ENCODE measurements at regions not wholly inside any gene's neighbourhood (a gene's known extent, or its start where the extent isn't known, plus 50 kb on each side); places are given as distances from the start of the nearest gene placed in this dataset.
A peak's percentile ranks its signal among the peaks of the same experiment; 100 is the strongest.

DNA sequence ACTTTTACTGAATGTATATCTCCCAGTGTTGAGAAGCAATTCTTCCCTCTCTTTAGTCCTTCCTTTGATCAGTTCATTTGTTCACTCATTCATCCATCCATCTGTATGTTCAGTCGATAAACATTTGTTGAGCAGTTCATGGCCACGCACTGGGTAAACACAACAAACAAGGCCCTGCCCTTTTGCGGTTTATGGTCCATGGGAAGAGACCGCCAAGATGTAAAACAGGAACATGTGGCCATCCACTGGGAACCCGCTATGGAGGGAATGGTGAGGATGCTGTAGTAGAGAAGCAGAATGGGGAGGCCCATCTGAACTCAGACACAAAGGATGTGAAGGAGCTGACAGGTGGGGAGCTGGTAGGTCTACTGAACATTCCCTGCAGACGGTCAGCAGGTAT is 102.7 kb upstream of the SPRY4 start:
- Histone ChIP-seq H3K9ac (ENCODE audit: low read depth in 1 of 2, low read length in 2 of 2) (no peak overlapping the region), H3K27ac (ENCODE audit: low read depth, low read length) (no peak overlapping the region), H3K4me1 (ENCODE audit: control insufficient read depth in 1 of 2, insufficient read depth in 2 of 2, low read length in 2 of 2) (peaks cover 9 to 16% of the 10 kb centered on the region in 2 donors), H3K36me3 (ENCODE audit: control insufficient read depth in 1 of 2, insufficient read depth in 2 of 2, low read length in 2 of 2) (no peaks in the 10 kb centered on the region), H3K9me3 (ENCODE audit: control insufficient read depth in 1 of 2, low read length in 2 of 2) (no peaks in the 10 kb centered on the region), H3K4me3 (ENCODE audit: low read depth in 1 of 2, low read length in 2 of 2) (no peak overlapping the region), H3K27me3 (ENCODE audit: control insufficient read depth in 1 of 2, insufficient read depth in 2 of 2, low read length in 2 of 2) (no peaks in the 10 kb centered on the region)

- Histone ChIP-seq H3K27me3 (ENCODE audit: control insufficient read depth in 1 of 2, insufficient read depth in 2 of 2, low read length in 2 of 2) (no peaks in the 10 kb centered on the region), H3K9me3 (ENCODE audit: control insufficient read depth in 1 of 2, low read length in 2 of 2) (no peaks in the 10 kb centered on the region), H3K4me1 (ENCODE audit: control insufficient read depth in 1 of 2, insufficient read depth in 2 of 2, low read length in 2 of 2) (peaks cover 4 to 14% of the 10 kb centered on the region in 2 donors), H3K9ac (ENCODE audit: low read depth in 1 of 2, low read length in 2 of 2) (no peak overlapping the region), H3K4me3 (ENCODE audit: low read depth in 1 of 2, low read length in 2 of 2) (no peak overlapping the region), H3K36me3 (ENCODE audit: control insufficient read depth in 1 of 2, insufficient read depth in 2 of 2, low read length in 2 of 2) (no peaks in the 10 kb centered on the region), H3K27ac (ENCODE audit: low read depth, low read length) (no peak overlapping the region)
Measured at GRCh38 chr5:142427015-142427364, 102.2 kb upstream of the SPRY4 start.

DNA sequence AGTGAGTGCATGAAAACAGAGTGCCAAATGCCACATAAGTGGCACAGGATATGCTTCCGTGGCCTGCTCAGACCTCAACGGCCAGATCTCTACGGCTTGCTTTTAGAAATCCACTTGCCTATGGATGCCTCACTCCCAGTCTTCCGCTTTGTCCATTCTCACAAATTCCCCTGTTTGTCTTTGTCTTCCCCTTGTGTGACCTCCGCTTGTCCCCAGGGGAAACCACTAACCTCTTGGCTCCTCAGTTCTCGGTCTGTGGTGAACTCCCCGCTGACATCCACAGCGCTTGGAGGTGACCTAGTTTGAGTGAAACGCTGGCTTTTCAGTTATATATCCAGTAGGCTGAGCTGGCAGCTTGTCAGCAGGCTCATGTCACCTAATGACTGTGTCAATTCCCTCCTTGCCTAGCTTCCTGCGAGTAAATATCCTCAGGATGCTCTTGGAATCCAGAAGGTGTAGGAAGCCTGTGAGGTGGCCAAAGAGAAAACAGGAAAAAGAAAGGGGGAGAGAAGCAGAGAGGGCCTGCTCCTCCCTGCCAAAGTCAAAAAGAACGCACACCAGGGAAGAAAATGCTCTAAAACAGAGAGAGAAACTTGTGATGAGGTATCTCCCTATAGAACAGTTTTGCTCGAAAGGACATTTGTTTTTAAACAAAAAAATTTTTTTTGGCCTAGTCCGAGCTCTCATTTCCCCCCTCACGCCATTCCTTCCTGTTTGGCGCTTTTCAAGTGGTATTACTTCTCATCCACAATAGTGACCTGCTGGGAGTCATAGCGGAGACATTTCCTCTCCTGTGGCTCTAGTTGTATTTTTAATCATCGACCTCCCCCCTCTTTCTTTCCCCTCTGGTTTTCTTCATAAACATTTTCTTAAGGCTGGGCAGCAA is 101.6 kb upstream of the SPRY4 start:
- Histone ChIP-seq H3K36me3 (ENCODE audit: control insufficient read depth in 1 of 2, insufficient read depth in 2 of 2, low read length in 2 of 2) (no peaks in the 10 kb centered on the region), H3K9me3 (ENCODE audit: control insufficient read depth in 1 of 2, low read length in 2 of 2) (no peaks in the 10 kb centered on the region), H3K27me3 (ENCODE audit: control insufficient read depth in 1 of 2, insufficient read depth in 2 of 2, low read length in 2 of 2) (no peaks in the 10 kb centered on the region), H3K4me3 (ENCODE audit: low read depth in 1 of 2, low read length in 2 of 2) (no peak overlapping the region), H3K4me1 (ENCODE audit: control insufficient read depth in 1 of 2, insufficient read depth in 2 of 2, low read length in 2 of 2) (peaks cover 8 to 16% of the 10 kb centered on the region in 2 donors), H3K27ac (ENCODE audit: low read depth, low read length) (no peak overlapping the region), H3K9ac (ENCODE audit: low read depth in 1 of 2, low read length in 2 of 2) (no peak overlapping the region)

DNA sequence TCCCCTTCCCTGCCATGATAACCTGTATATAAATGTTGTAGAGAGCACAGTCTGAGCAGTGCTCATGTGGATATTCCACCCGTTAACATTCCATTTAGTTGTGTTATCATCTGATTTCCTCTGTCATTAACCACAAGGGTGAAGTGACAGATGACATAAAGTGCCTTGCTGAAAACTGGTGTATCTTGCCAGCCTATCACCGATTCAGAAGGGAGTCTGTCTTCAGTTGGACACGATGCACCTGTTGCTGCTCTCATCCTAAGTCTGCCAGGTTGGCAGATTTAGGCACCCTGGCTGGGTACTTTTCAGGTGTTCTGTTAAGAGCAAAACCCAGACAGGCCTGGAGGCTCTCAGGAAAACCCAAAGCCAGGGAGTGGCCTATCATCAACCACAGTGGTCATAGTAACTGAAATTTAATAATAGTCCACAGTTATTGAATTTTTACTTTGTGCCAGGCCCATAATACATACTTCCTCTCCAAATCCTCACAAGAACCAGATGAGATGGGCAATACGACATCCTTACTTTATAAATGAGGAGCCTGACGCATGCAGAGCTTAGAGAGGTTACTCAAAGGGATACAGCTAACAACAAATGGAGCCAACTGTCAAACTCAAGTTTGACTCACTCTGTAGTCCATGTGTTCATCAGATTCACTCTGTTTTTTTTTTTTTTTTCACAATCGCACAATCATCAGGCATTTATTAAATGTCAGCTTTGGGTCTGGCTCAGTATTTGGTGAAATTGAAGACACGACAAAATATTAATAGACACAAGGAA is 100.7 kb upstream of the SPRY4 start:
- Histone ChIP-seq H3K4me1 (ENCODE audit: control insufficient read depth in 1 of 2, insufficient read depth in 2 of 2, low read length in 2 of 2) (peaks cover 15 to 25% of the 10 kb centered on the region in 2 donors), H3K27ac (ENCODE audit: low read depth, low read length) (no peak overlapping the region), H3K27me3 (ENCODE audit: control insufficient read depth in 1 of 2, insufficient read depth in 2 of 2, low read length in 2 of 2) (no peaks in the 10 kb centered on the region), H3K4me3 (ENCODE audit: low read depth in 1 of 2, low read length in 2 of 2) (no peak overlapping the region), H3K36me3 (ENCODE audit: control insufficient read depth in 1 of 2, insufficient read depth in 2 of 2, low read length in 2 of 2) (no peaks in the 10 kb centered on the region), H3K9me3 (ENCODE audit: control insufficient read depth in 1 of 2, low read length in 2 of 2) (no peaks in the 10 kb centered on the region), H3K9ac (ENCODE audit: low read depth in 1 of 2, low read length in 2 of 2) (no peak overlapping the region)

- no peak overlapping the region for H3K4me3 ChIP-seq (ENCODE audit: low read depth in 1 of 2, low read length in 2 of 2)
- no peaks in the 10 kb centered on the region for H3K36me3 ChIP-seq (ENCODE audit: control insufficient read depth in 1 of 2, insufficient read depth in 2 of 2, low read length in 2 of 2)
- H3K4me1 ChIP-seq (ENCODE audit: control insufficient read depth in 1 of 2, insufficient read depth in 2 of 2, low read length in 2 of 2) = peaks cover 14 to 17% of the 10 kb centered on the region in 2 donors
- H3K27me3 ChIP-seq (ENCODE audit: control insufficient read depth in 1 of 2, insufficient read depth in 2 of 2, low read length in 2 of 2) = no peaks in the 10 kb centered on the region
- no peaks in the 10 kb centered on the region for H3K9me3 ChIP-seq (ENCODE audit: control insufficient read depth in 1 of 2, low read length in 2 of 2)
- no peak overlapping the region for H3K9ac ChIP-seq (ENCODE audit: low read depth in 1 of 2, low read length in 2 of 2)
- H3K27ac ChIP-seq (ENCODE audit: low read depth, low read length) = no peak overlapping the region
Measured at GRCh38 chr5:142422429-142422828, 97.6 kb upstream of the SPRY4 start.

- Histone ChIP-seq H3K4me3 (ENCODE audit: low read depth in 1 of 2, low read length in 2 of 2) (peak overlapping the region; percentile 9 to 51), H3K36me3 (ENCODE audit: control insufficient read depth in 1 of 2, insufficient read depth in 2 of 2, low read length in 2 of 2) (no peaks in the 10 kb centered on the region), H3K27me3 (ENCODE audit: control insufficient read depth in 1 of 2, insufficient read depth in 2 of 2, low read length in 2 of 2) (no peaks in the 10 kb centered on the region), H3K9ac (ENCODE audit: low read depth in 1 of 2, low read length in 2 of 2) (no peak overlapping the region), H3K27ac (ENCODE audit: low read depth, low read length) (no peak overlapping the region), H3K9me3 (ENCODE audit: control insufficient read depth in 1 of 2, low read length in 2 of 2) (no peaks in the 10 kb centered on the region), H3K4me1 (ENCODE audit: control insufficient read depth in 1 of 2, insufficient read depth in 2 of 2, low read length in 2 of 2) (peaks cover 14 to 17% of the 10 kb centered on the region in 2 donors)
Measured at GRCh38 chr5:142421621-142422397, 97.0 kb upstream of the SPRY4 start.

DNA sequence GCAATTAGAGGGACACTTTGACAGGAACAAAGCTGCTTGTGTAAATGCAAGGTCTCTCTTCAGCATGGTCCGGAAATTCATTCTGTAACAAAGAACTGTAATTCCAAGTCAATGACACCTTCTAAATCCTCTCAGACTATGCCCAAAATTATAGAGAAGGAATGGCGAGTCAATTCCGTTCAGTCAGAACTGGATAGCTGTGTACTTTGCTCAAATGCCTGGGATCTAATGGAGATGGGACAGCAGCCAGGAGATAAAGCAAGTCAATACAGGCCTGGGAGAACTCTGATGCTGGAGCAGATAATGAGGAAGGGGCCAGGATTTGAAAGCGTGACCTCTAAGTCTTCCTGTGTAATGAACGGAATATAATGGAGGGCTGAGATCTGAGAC is 96.4 kb upstream of the SPRY4 start:
- H3K4me3 ChIP-seq (ENCODE audit: low read depth in 1 of 2, low read length in 2 of 2) = peak overlapping the region; percentile 9 to 51
- no peaks in the 10 kb centered on the region for H3K9me3 ChIP-seq (ENCODE audit: control insufficient read depth in 1 of 2, low read length in 2 of 2)
- no peak overlapping the region for H3K9ac ChIP-seq (ENCODE audit: low read depth in 1 of 2, low read length in 2 of 2)
- no peaks in the 10 kb centered on the region for H3K27me3 ChIP-seq (ENCODE audit: control insufficient read depth in 1 of 2, insufficient read depth in 2 of 2, low read length in 2 of 2)
- no peak overlapping the region for H3K27ac ChIP-seq (ENCODE audit: low read depth, low read length)
- H3K36me3 ChIP-seq (ENCODE audit: control insufficient read depth in 1 of 2, insufficient read depth in 2 of 2, low read length in 2 of 2) = no peaks in the 10 kb centered on the region
- peaks cover 14 to 17% of the 10 kb centered on the region in 2 donors for H3K4me1 ChIP-seq (ENCODE audit: control insufficient read depth in 1 of 2, insufficient read depth in 2 of 2, low read length in 2 of 2)

- H3K27ac ChIP-seq (ENCODE audit: low read depth, low read length) = no peak overlapping the region
- H3K27me3 ChIP-seq (ENCODE audit: control insufficient read depth in 1 of 2, insufficient read depth in 2 of 2, low read length in 2 of 2) = no peaks in the 10 kb centered on the region
- peak overlapping the region; percentile 9 to 51 for H3K4me3 ChIP-seq (ENCODE audit: low read depth in 1 of 2, low read length in 2 of 2)
- H3K9ac ChIP-seq (ENCODE audit: low read depth in 1 of 2, low read length in 2 of 2) = no peak overlapping the region
- H3K36me3 ChIP-seq (ENCODE audit: control insufficient read depth in 1 of 2, insufficient read depth in 2 of 2, low read length in 2 of 2) = no peaks in the 10 kb centered on the region
- peaks cover 14 to 17% of the 10 kb centered on the region in 2 donors for H3K4me1 ChIP-seq (ENCODE audit: control insufficient read depth in 1 of 2, insufficient read depth in 2 of 2, low read length in 2 of 2)
- H3K9me3 ChIP-seq (ENCODE audit: control insufficient read depth in 1 of 2, low read length in 2 of 2) = no peaks in the 10 kb centered on the region
Measured at GRCh38 chr5:142420561-142421227, 95.9 kb upstream of the SPRY4 start.

- H3K27ac ChIP-seq (ENCODE audit: low read depth, low read length) = no peak overlapping the region
Measured at GRCh38 chr5:142412581-142412980, 87.8 kb upstream of the SPRY4 start.

More at GRCh38 chr5:142412581-142412980, 87.8 kb upstream of the SPRY4 start:
- H3K4me3 ChIP-seq (ENCODE audit: low read depth in 1 of 2, low read length in 2 of 2) = no peak overlapping the region
- no peak overlapping the region for H3K9ac ChIP-seq (ENCODE audit: low read depth in 1 of 2, low read length in 2 of 2)
- no peaks in the 10 kb centered on the region for H3K4me1 ChIP-seq (ENCODE audit: control insufficient read depth in 1 of 2, insufficient read depth in 2 of 2, low read length in 2 of 2)
- H3K9me3 ChIP-seq (ENCODE audit: control insufficient read depth in 1 of 2, low read length in 2 of 2) = no peaks in the 10 kb centered on the region
- no peaks in the 10 kb centered on the region for H3K36me3 ChIP-seq (ENCODE audit: control insufficient read depth in 1 of 2, insufficient read depth in 2 of 2, low read length in 2 of 2)
- H3K27me3 ChIP-seq (ENCODE audit: control insufficient read depth in 1 of 2, insufficient read depth in 2 of 2, low read length in 2 of 2) = no peaks in the 10 kb centered on the region

All from duodenal mucosa (tissue), 2 donors.